Esophagus muscularis mucosa (tissue), 3 donors: ENCODE measurements at regions not wholly inside any gene's neighbourhood (a gene's known extent, or its start where the extent isn't known, plus 50 kb on each side); places are given as distances from the start of the nearest gene placed in this dataset.

Experiments
- EP300 ChIP-seq: sonication (generic); formaldehyde crosslinking; IDR thresholded peaks from one replicate; pipeline ENCODE4 v1.6.1; 2017; ENCODE audit warnings: antibody characterized with exemption
- POLR2A ChIP-seq: fragments of 450-650 bp; IDR thresholded peaks from one replicate; pipeline ENCODE4 v1.6.1; 2017; ENCODE audit warnings: antibody characterized with exemption, moderate library complexity, mild to moderate bottlenecking, low read depth
- POLR2AphosphoS5 ChIP-seq, 2 donors: sonication (generic); formaldehyde crosslinking; IDR thresholded peaks; one replicate each; pipeline ENCODE4 v1.6.1; 2017; ENCODE audit warnings: antibody characterized with exemption in 2 of 2

DNA sequence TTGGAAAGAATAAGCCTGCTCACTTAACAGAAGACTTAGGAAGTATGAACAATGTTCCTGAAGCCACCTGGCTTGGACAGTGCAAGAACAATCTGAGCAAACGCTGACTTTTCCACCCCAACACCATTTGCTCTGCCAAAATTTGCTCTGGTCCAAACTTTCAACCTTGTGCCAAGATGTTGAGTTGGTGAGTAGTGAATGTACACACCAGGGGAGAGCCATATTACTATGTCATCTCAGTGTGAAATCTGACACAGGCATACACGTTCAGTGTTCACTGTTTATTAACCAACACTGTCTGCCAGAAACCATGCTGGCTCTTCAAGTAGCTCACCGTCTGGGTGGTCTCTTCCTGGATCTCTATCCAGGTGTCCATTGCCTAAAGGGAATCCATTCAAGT is 152.9 kb upstream of the LPP start:
- no peak for TF ChIP-seq POLR2A
- TF ChIP-seq EP300, result no peak
- TF ChIP-seq POLR2AphosphoS5 (IDR thresholded peaks at IDR 0.05), result no peak
